BJ (cell line): ENCODE measurements at regions not wholly inside any gene's neighbourhood (a gene's known extent, or its start where the extent isn't known, plus 50 kb on each side); places are given as distances from the start of the nearest gene placed in this dataset.

Source experiments
- CTCF ChIA-PET: fragments of 350-600 bp; formaldehyde crosslinking; extraction: SDS; loops from one replicate; lab custom pipeline; 2021; ENCODE audit warnings: antibody characterized with exemption, inconsistent platforms; lab: Yijun Ruan, JAX
- POLR2A ChIA-PET: fragments of 300-600 bp; sonication (Branson Sonifier 250); formaldehyde crosslinking; extraction: SDS; loops from one replicate; lab custom pipeline; 2021; ENCODE audit warnings: antibody characterized with exemption; lab: Charles Lee
- DNase-seq: peaks from one replicate; pipeline ENCODE4 v3.0.0-alpha.2; 2011; ENCODE audit warnings: low read depth
- H3K27me3 ChIP-seq: 2 replicates; pipeline ENCODE4 v1.6.0; 2011; ENCODE audit warnings: low read length; ENCODE audit not compliant: control insufficient read depth, insufficient read depth
- H3K36me3 ChIP-seq: 2 replicates; pipeline ENCODE4 v1.5.1; 2011; ENCODE audit warnings: low read length; ENCODE audit not compliant: control insufficient read depth, insufficient read depth
- H3K4me3 ChIP-seq: 2 replicates; pipeline ENCODE4 v1.5.1; 2011; ENCODE audit warnings: low read depth, mild to moderate bottlenecking, control low read depth, low read length
- CTCF ChIP-seq: IDR thresholded peaks from 2 replicates; pipeline ENCODE4 v1.5.1; 2011; ENCODE audit warnings: low read depth, mild to moderate bottlenecking, control low read depth, inconsistent platforms, low read length, moderate library complexity; ENCODE audit not compliant: insufficient read depth

GRCh38 chr6:139480356-139481165, 106.1 kb upstream of the CITED2 start:
- no peak for TF ChIP-seq CTCF
- no peaks in the 10 kb centered on the region for H3K27me3 ChIP-seq
- POLR2A ChIA-PET, result no interaction called here
- CTCF ChIA-PET, result interaction anchor here (0.6 kb wide), 1 partner anchor 60 kb away, joined by 3 read pairs; no protein-coding TSS in a partner anchor
- no peak overlapping the region for H3K4me3 ChIP-seq
- H3K36me3 ChIP-seq, result no peaks in the 10 kb centered on the region
- no peak for DNase-seq

GRCh38 chr6:139479433-139480222, 105.2 kb upstream of the CITED2 start:
- no peak for TF ChIP-seq CTCF
- Histone ChIP-seq H3K27me3 (no peaks in the 10 kb centered on the region), H3K4me3 (no peak overlapping the region), H3K36me3 (no peaks in the 10 kb centered on the region)
- ChIA-PET CTCF (interaction anchor here (0.6 to 1.2 kb wide), 3 partner anchors 17 to 767 kb away, joined by 3 to 4 read pairs (median 3); no protein-coding TSS in a partner anchor), POLR2A (no interaction called here)
- DNase-seq, result no peak

- ChIA-PET CTCF (no interaction called here), POLR2A (no interaction called here)
- no peak overlapping the region for H3K4me3 ChIP-seq
- no peak for DNase-seq
- no peaks in the 10 kb centered on the region for H3K27me3 ChIP-seq
- no peaks in the 10 kb centered on the region for H3K36me3 ChIP-seq
- no peak for TF ChIP-seq CTCF
Measured at GRCh38 chr6:139475646-139476045, 101.2 kb upstream of the CITED2 start.

GRCh38 chr6:139475241-139475640, 100.8 kb upstream of the CITED2 start:
- CTCF ChIA-PET, result no interaction called here
- Histone ChIP-seq H3K4me3 (no peak overlapping the region), H3K36me3 (no peaks in the 10 kb centered on the region), H3K27me3 (no peaks in the 10 kb centered on the region)
- TF ChIP-seq CTCF, result no peak
- POLR2A ChIA-PET, result no interaction called here
- DNase-seq, result no peak
